OCI-LY3 (cell line): ENCODE measurements at regions not wholly inside any gene's neighbourhood (a gene's known extent, or its start where the extent isn't known, plus 50 kb on each side); places are given as distances from the start of the nearest gene placed in this dataset.

Experiments used
- H2AFZ ChIP-seq: fragments of 200-600, 300-600 bp; shearing (Covaris generic); 2 replicates; pipeline ENCODE4 v1.6.0; 2014; ENCODE audit warnings: antibody characterized with exemption, low read depth, low read length
- H3K27ac ChIP-seq: fragments of 200-600, 300-600 bp; sonication (generic); 2 replicates; pipeline ENCODE4 v1.5.1; 2014; ENCODE audit warnings: mild to moderate bottlenecking, low read length, moderate library complexity, mixed read lengths
- H3K27me3 ChIP-seq: fragments of 200-600, 300-600 bp; sonication (generic); 2 replicates; pipeline ENCODE4 v1.6.1; 2014; ENCODE audit warnings: low read depth, low read length, mixed read lengths
- H3K36me3 ChIP-seq: fragments of 200-600, 300-600 bp; sonication (generic); replicated peaks from 2 replicates; pipeline ENCODE3; 2014; ENCODE audit warnings: low read depth, low read length, mixed read lengths
- H3K4me1 ChIP-seq: fragments of 300-600, 200-600 bp; sonication (generic); 2 replicates; pipeline ENCODE4 v1.6.1; 2014; ENCODE audit warnings: low read length, mixed read lengths
- H3K4me2 ChIP-seq: fragments of 200-600, 300-600 bp; sonication (generic); 2 replicates; pipeline ENCODE4 v1.6.1; 2014; ENCODE audit warnings: low read length, mixed read lengths
- H3K4me3 ChIP-seq: fragments of 300-600, 200-600 bp; sonication (generic); 2 replicates; pipeline ENCODE4 v1.5.1; 2014; ENCODE audit warnings: antibody characterized with exemption, mild to moderate bottlenecking, low read length, moderate library complexity
- H3K79me2 ChIP-seq: fragments of 300-600, 200-600 bp; shearing (Covaris generic); 2 replicates; pipeline ENCODE4 v1.6.1; 2014; ENCODE audit warnings: mild to moderate bottlenecking, low read length, mixed read lengths
- H3K9ac ChIP-seq: fragments of 300-600, 200-600 bp; shearing (Covaris generic); 2 replicates; pipeline ENCODE4 v1.6.0; 2014; ENCODE audit warnings: mild to moderate bottlenecking, low read length, moderate library complexity
- H3K9me3 ChIP-seq: fragments of 200-600, 300-600 bp; shearing (Covaris generic); 2 replicates; pipeline ENCODE4 v1.6.1; 2014; ENCODE audit warnings: low read length, mixed read lengths; ENCODE audit not compliant: insufficient read depth
- H4K20me1 ChIP-seq: fragments of 200-600, 300-600 bp; sonication (generic); 2 replicates; pipeline ENCODE4 v1.6.1; 2016; ENCODE audit warnings: low read length, mixed read lengths; ENCODE audit not compliant: insufficient read depth
- EZH2phosphoT487 ChIP-seq: fragments of 200-600 bp; shearing (Covaris generic); IDR thresholded peaks from 2 replicates; pipeline ENCODE4 v1.6.1; 2018; ENCODE audit warnings: antibody characterized with exemption, mixed run types, low read depth
- TF ChIP-seq, protein P1 (sequence below): fragments of 200-600, 300-600 bp; sonication (generic); IDR thresholded peaks from 2 replicates; pipeline ENCODE4 v1.5.1; 2014; ENCODE audit warnings: antibody characterized with exemption, low read length, low read depth

DNA sequence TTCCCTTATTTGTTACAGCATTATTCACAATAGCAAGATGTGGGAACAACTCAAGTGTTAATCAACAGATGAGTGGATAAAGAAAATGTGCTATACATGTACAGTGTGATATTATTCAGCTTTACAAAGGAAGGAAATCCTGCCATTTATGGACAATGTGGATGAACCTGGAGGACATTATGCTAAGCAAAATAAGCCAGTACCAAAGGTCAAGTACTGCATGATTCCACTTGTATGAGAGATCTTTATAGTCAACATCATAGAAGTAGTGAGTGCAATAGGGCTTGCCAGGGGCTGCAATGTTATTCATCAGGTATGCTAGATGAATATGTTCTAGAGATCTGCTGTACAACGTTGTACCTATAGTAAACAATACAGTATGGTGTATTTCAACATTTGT lies 138.5 kb upstream of the AGR3 start:
- no peak overlapping the region for H3K27ac ChIP-seq
- TF ChIP-seq EZH2phosphoT487 = no peak
- TF ChIP-seq, protein P1, sequence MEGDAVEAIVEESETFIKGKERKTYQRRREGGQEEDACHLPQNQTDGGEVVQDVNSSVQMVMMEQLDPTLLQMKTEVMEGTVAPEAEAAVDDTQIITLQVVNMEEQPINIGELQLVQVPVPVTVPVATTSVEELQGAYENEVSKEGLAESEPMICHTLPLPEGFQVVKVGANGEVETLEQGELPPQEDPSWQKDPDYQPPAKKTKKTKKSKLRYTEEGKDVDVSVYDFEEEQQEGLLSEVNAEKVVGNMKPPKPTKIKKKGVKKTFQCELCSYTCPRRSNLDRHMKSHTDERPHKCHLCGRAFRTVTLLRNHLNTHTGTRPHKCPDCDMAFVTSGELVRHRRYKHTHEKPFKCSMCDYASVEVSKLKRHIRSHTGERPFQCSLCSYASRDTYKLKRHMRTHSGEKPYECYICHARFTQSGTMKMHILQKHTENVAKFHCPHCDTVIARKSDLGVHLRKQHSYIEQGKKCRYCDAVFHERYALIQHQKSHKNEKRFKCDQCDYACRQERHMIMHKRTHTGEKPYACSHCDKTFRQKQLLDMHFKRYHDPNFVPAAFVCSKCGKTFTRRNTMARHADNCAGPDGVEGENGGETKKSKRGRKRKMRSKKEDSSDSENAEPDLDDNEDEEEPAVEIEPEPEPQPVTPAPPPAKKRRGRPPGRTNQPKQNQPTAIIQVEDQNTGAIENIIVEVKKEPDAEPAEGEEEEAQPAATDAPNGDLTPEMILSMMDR = no peak
- H3K27me3 ChIP-seq = no peaks in the 10 kb centered on the region
- no peaks in the 10 kb centered on the region for H3K79me2 ChIP-seq
- H4K20me1 ChIP-seq = no peaks in the 10 kb centered on the region
- H3K4me2 ChIP-seq = no peak overlapping the region
- H3K36me3 ChIP-seq = no peaks in the 10 kb centered on the region
- no peak overlapping the region for H3K4me3 ChIP-seq
- no peak overlapping the region for H3K9ac ChIP-seq
- peaks cover 6% of the 10 kb centered on the region for H3K4me1 ChIP-seq
- H2AFZ ChIP-seq = no peak overlapping the region
- no peaks in the 10 kb centered on the region for H3K9me3 ChIP-seq

- H3K4me3 ChIP-seq = no peak overlapping the region
- H3K27me3 ChIP-seq = no peaks in the 10 kb centered on the region
- no peak for TF ChIP-seq EZH2phosphoT487
- TF ChIP-seq, protein P1 = no peak
- H3K36me3 ChIP-seq = no peaks in the 10 kb centered on the region
- H4K20me1 ChIP-seq = no peaks in the 10 kb centered on the region
- no peak overlapping the region for H3K27ac ChIP-seq
- H3K9me3 ChIP-seq = no peaks in the 10 kb centered on the region
- H3K9ac ChIP-seq = no peak overlapping the region
- H2AFZ ChIP-seq = no peak overlapping the region
- H3K79me2 ChIP-seq = no peaks in the 10 kb centered on the region
- no peak overlapping the region for H3K4me2 ChIP-seq
- no peaks in the 10 kb centered on the region for H3K4me1 ChIP-seq
These were observed 139.4 kb upstream of the AGR3 start for GRCh38 chr7:17021205-17021604.

DNA sequence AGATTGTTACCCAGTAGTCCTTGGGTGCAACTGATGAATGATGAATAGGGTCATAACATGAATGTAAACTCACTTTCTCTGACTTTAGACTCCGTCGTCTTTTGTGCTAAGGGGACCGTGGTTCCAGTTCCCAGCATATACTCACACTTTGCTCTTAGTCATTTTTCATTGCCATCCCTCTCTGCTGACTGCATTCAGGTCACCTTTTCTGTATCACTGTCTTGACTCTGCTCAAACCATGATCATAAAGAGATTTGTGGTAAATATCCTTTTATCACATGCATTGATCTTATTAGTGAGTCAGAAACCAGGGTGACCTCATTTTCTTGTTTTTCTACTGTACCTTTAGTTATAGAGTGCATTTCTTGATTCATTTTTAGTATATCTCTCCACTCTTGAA lies 141.1 kb upstream of the AGR3 start:
- Histone ChIP-seq H3K79me2 (no peaks in the 10 kb centered on the region), H3K27me3 (no peaks in the 10 kb centered on the region), H3K9me3 (no peaks in the 10 kb centered on the region)

DNA sequence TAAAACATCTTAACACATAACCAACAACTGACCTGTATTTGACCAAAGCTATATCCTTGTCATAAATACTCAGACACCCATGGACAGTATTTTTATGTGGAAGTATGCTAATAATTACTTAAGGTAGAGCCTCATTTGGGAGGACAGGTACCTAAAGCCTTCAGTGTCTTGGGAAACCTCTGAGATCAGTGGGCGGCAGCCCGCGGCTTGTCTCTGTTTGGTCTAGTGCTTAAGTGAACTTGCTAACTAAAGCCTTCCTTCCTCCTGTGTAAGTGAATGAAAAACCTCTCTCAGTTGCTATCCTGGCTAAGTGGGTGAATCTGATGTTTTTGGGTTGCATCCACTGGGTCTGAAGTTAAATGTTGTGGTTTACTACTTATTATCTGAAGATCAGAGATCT lies 144.5 kb upstream of the AGR3 start:
- no peak overlapping the region for H3K9ac ChIP-seq
- no peaks in the 10 kb centered on the region; the same call in 1 of the 2 replicates for H3K9me3 ChIP-seq
- H3K27ac ChIP-seq = no peak overlapping the region
- no peak overlapping the region for H3K4me2 ChIP-seq
- no peak overlapping the region for H3K4me3 ChIP-seq
- H4K20me1 ChIP-seq = no peaks in the 10 kb centered on the region
- no peaks in the 10 kb centered on the region for H3K79me2 ChIP-seq
- H3K4me1 ChIP-seq = peaks cover 18% of the 10 kb centered on the region
- TF ChIP-seq, protein P1 = no peak
- no peak for TF ChIP-seq EZH2phosphoT487
- H2AFZ ChIP-seq = no peak overlapping the region
- H3K27me3 ChIP-seq = no peaks in the 10 kb centered on the region
- H3K36me3 ChIP-seq = no peaks in the 10 kb centered on the region

More for the DNA sequence above, 141.1 kb upstream of the AGR3 start:
- no peaks in the 10 kb centered on the region for H3K36me3 ChIP-seq
- no peak overlapping the region for H3K4me2 ChIP-seq
- no peak overlapping the region for H3K4me3 ChIP-seq
- TF ChIP-seq, protein P1 = no peak
- TF ChIP-seq EZH2phosphoT487 = no peak
- no peak overlapping the region for H3K27ac ChIP-seq
- no peaks in the 10 kb centered on the region for H4K20me1 ChIP-seq
- H3K9ac ChIP-seq = no peak overlapping the region
- no peaks in the 10 kb centered on the region for H3K4me1 ChIP-seq
- no peak overlapping the region for H2AFZ ChIP-seq
